ENCODE measurements at regions not wholly inside any gene's neighbourhood (a gene's known extent, or its start where the extent isn't known, plus 50 kb on each side); places are given as distances from the start of the nearest gene placed in this dataset.
"Not testable (repeated sequence)": the region's sequence is repeated elsewhere in the genome, so short reads cannot be mapped to it uniquely, and the experiment has no call there.

- no peak for DNase-seq (ENCODE audit: low read depth in 2 of 2)
Measured at GRCh38 chr7:69232445-69233376, 365.6 kb upstream of the AUTS2 start.

- no peak for DNase-seq (ENCODE audit: low read depth in 2 of 2)
Measured at GRCh38 chr7:69237541-69237940, 360.7 kb upstream of the AUTS2 start.

GRCh38 chr7:69243016-69243415, 355.3 kb upstream of the AUTS2 start:
- DNase-seq (ENCODE audit: low read depth in 2 of 2): no peak

- no peak for DNase-seq (ENCODE audit: low read depth in 2 of 2)
Measured at GRCh38 chr7:69244701-69245100, 353.6 kb upstream of the AUTS2 start.

- DNase-seq (ENCODE audit: low read depth in 2 of 2): no peak
Measured at GRCh38 chr7:69245646-69246045, 352.6 kb upstream of the AUTS2 start.

GRCh38 chr7:69246758-69247157, 351.5 kb upstream of the AUTS2 start:
- no peak for DNase-seq (ENCODE audit: low read depth in 2 of 2)

GRCh38 chr7:69248382-69248828, 349.9 kb upstream of the AUTS2 start:
- DNase-seq (ENCODE audit: low read depth in 2 of 2): not testable (repeated sequence)

GRCh38 chr7:69250958-69251357, 347.3 kb upstream of the AUTS2 start:
- DNase-seq (ENCODE audit: low read depth in 2 of 2): no peak

GRCh38 chr7:69254643-69255042, 343.6 kb upstream of the AUTS2 start:
- no peak for DNase-seq (ENCODE audit: low read depth in 2 of 2)

GRCh38 chr7:69256634-69257081, 341.6 kb upstream of the AUTS2 start:
- no peak for DNase-seq (ENCODE audit: low read depth in 2 of 2)

- no peak for DNase-seq (ENCODE audit: low read depth in 2 of 2)
Measured at GRCh38 chr7:69257592-69257991, 340.7 kb upstream of the AUTS2 start.

- no peak for DNase-seq (ENCODE audit: low read depth in 2 of 2)
Measured at GRCh38 chr7:69259445-69259844, 338.8 kb upstream of the AUTS2 start.

GRCh38 chr7:69260023-69260422, 338.3 kb upstream of the AUTS2 start:
- no peak for DNase-seq (ENCODE audit: low read depth in 2 of 2)

- DNase-seq (ENCODE audit: low read depth in 2 of 2): no peak
Measured at GRCh38 chr7:69263550-69263949, 334.7 kb upstream of the AUTS2 start.

- no peak for DNase-seq (ENCODE audit: low read depth in 2 of 2)
Measured at GRCh38 chr7:69269806-69270205, 328.5 kb upstream of the AUTS2 start.

- DNase-seq (ENCODE audit: low read depth in 2 of 2): no peak
Measured at GRCh38 chr7:69272101-69272500, 326.2 kb upstream of the AUTS2 start.

GRCh38 chr7:69276011-69276729, 322.1 kb upstream of the AUTS2 start:
- no peak for DNase-seq (ENCODE audit: low read depth in 2 of 2)

GRCh38 chr7:69277366-69277765, 320.9 kb upstream of the AUTS2 start:
- no peak for DNase-seq (ENCODE audit: low read depth in 2 of 2)

- DNase-seq (ENCODE audit: low read depth in 2 of 2): no peak
Measured at GRCh38 chr7:69282946-69283345, 315.3 kb upstream of the AUTS2 start.

GRCh38 chr7:69283421-69283820, 314.9 kb upstream of the AUTS2 start:
- DNase-seq (ENCODE audit: low read depth in 2 of 2): no peak

GRCh38 chr7:69285854-69286253, 312.4 kb upstream of the AUTS2 start:
- DNase-seq (ENCODE audit: low read depth in 2 of 2): no peak

- no peak for DNase-seq (ENCODE audit: low read depth in 2 of 2)
Measured at GRCh38 chr7:69295977-69296376, 302.3 kb upstream of the AUTS2 start.

- no peak for DNase-seq (ENCODE audit: low read depth in 2 of 2)
Measured at GRCh38 chr7:69301253-69301652, 297.0 kb upstream of the AUTS2 start.

Measured in stimulated activated CD4-positive, alpha-beta T cell treated with anti-CD3 and anti-CD28 coated beads, Interleukin-15, amount 100 ng/mL, for 48 hours (primary cell).